DOHH2 (cell line): ENCODE measurements at regions not wholly inside any gene's neighbourhood (a gene's known extent, or its start where the extent isn't known, plus 50 kb on each side); places are given as distances from the start of the nearest gene placed in this dataset.

Source experiments
- CTCF ChIP-seq: fragments of 200-600 bp; sonication (generic); IDR thresholded peaks from one replicate; pipeline ENCODE4 v1.5.1; 2014; ENCODE audit warnings: antibody characterized with exemption, mild to moderate bottlenecking, low read depth, low read length; ENCODE audit not compliant: poor library complexity, severe bottlenecking
- EZH2phosphoT487 ChIP-seq: fragments of 200-600 bp; sonication (generic); IDR thresholded peaks from 2 replicates; pipeline ENCODE4 v1.6.1; 2017; ENCODE audit warnings: borderline replicate concordance, mild to moderate bottlenecking, antibody characterized with exemption, low read length, moderate library complexity, mixed read lengths

GRCh38 chr20:58137651-58138265, 90.7 kb downstream of the ANKRD60 start:
- no peak for TF ChIP-seq CTCF
- no peak for TF ChIP-seq EZH2phosphoT487
